Activated naive CD4-positive, alpha-beta T cell treated with anti-CD3 and anti-CD28 coated beads for 36 hours (primary cell): ENCODE measurements at regions not wholly inside any gene's neighbourhood (a gene's known extent, or its start where the extent isn't known, plus 50 kb on each side); places are given as distances from the start of the nearest gene placed in this dataset.
"Not testable (repeated sequence)": the region's sequence is repeated elsewhere in the genome, so short reads cannot be mapped to it uniquely, and the experiment has no call there.

Experiments used
- CTCF ChIA-PET: fragments of 350-600 bp; sonication (Branson Sonifier 250); formaldehyde crosslinking; loops from one replicate; lab custom pipeline; 2021; ENCODE audit warnings: antibody characterized with exemption; lab: Charles Lee
- DNase-seq: peaks from one replicate; pipeline ENCODE4 v3.0.0-alpha.2; 2020
- H3K27ac Mint-ChIP-seq: one replicate; pipeline ENCODE4 v1.8.0; 2021; ENCODE audit warnings: mild to moderate bottlenecking, mixed read lengths
- H3K27me3 Mint-ChIP-seq: one replicate; pipeline ENCODE4 v1.8.0; 2021; ENCODE audit warnings: low read depth, mixed read lengths
- H3K36me3 Mint-ChIP-seq: one replicate; pipeline ENCODE4 v1.8.0; 2021; ENCODE audit warnings: low read depth, mixed read lengths
- H3K4me1 Mint-ChIP-seq: one replicate; pipeline ENCODE4 v1.8.0; 2021; ENCODE audit warnings: low read depth, mixed read lengths
- H3K4me3 Mint-ChIP-seq: one replicate; pipeline ENCODE4 v1.8.0; 2021; ENCODE audit warnings: mild to moderate bottlenecking, moderate library complexity, mixed read lengths
- H3K9me3 Mint-ChIP-seq: one replicate; pipeline ENCODE4 v1.8.0; 2021; ENCODE audit warnings: mixed read lengths
- intact Hi-C: fragments of 100-400 bp; cut with micrococcal nuclease; formaldehyde crosslinking; loops from one replicate; pipeline ENCODE4 v1.15.1; 2023

GRCh38 chr4:181820553-181820952, 422.6 kb upstream of the TENM3 start:
- DNase-seq, result no peak
- Mint-ChIP-seq H3K27ac (no peak overlapping the region), H3K4me1 (no peaks in the 10 kb centered on the region), H3K36me3 (no peaks in the 10 kb centered on the region), H3K4me3 (no peak overlapping the region), H3K27me3 (no peaks in the 10 kb centered on the region), H3K9me3 (peaks cover 4% of the 10 kb centered on the region)
- intact Hi-C loops, result no loop called here
- CTCF ChIA-PET, result no interaction called here

- Mint-ChIP-seq H3K4me3 (no peak overlapping the region), H3K27ac (no peak overlapping the region), H3K9me3 (peaks cover 4% of the 10 kb centered on the region), H3K4me1 (no peaks in the 10 kb centered on the region), H3K36me3 (no peaks in the 10 kb centered on the region), H3K27me3 (no peaks in the 10 kb centered on the region)
- no peak for DNase-seq
- intact Hi-C loops, result no loop called here
- CTCF ChIA-PET, result no interaction called here
Observed at GRCh38 chr4:181821039-181822004, 421.9 kb upstream of the TENM3 start.

- H3K4me3 Mint-ChIP-seq, result no peak overlapping the region
- H3K27me3 Mint-ChIP-seq, result no peaks in the 10 kb centered on the region
- no peaks in the 10 kb centered on the region for H3K4me1 Mint-ChIP-seq
- DNase-seq, result no peak
- CTCF ChIA-PET, result no interaction called here
- H3K36me3 Mint-ChIP-seq, result no peaks in the 10 kb centered on the region
- no peak overlapping the region for H3K27ac Mint-ChIP-seq
- peaks cover 4% of the 10 kb centered on the region for H3K9me3 Mint-ChIP-seq
- intact Hi-C loops, result no loop called here
Observed at GRCh38 chr4:181822005-181822375, 421.2 kb upstream of the TENM3 start.

GRCh38 chr4:181823183-181823582, 420.0 kb upstream of the TENM3 start:
- no peaks in the 10 kb centered on the region for H3K36me3 Mint-ChIP-seq
- peaks cover 4% of the 10 kb centered on the region for H3K9me3 Mint-ChIP-seq
- CTCF ChIA-PET, result no interaction called here
- no peak overlapping the region for H3K27ac Mint-ChIP-seq
- DNase-seq, result no peak
- no peaks in the 10 kb centered on the region for H3K27me3 Mint-ChIP-seq
- no peaks in the 10 kb centered on the region for H3K4me1 Mint-ChIP-seq
- H3K4me3 Mint-ChIP-seq, result no peak overlapping the region
- intact Hi-C loops, result no loop called here

GRCh38 chr4:181823645-181824044, 419.6 kb upstream of the TENM3 start:
- Mint-ChIP-seq H3K27me3 (no peaks in the 10 kb centered on the region), H3K36me3 (no peaks in the 10 kb centered on the region), H3K9me3 (peaks cover 4% of the 10 kb centered on the region), H3K4me3 (no peak overlapping the region), H3K4me1 (no peaks in the 10 kb centered on the region), H3K27ac (no peak overlapping the region)
- no peak for DNase-seq
- intact Hi-C loops, result no loop called here
- CTCF ChIA-PET, result no interaction called here

- no peak overlapping the region for H3K4me3 Mint-ChIP-seq
- H3K27ac Mint-ChIP-seq, result no peak overlapping the region
- CTCF ChIA-PET, result no interaction called here
- H3K36me3 Mint-ChIP-seq, result no peaks in the 10 kb centered on the region
- no peaks in the 10 kb centered on the region for H3K9me3 Mint-ChIP-seq
- H3K4me1 Mint-ChIP-seq, result no peaks in the 10 kb centered on the region
- no peak for DNase-seq
- no peaks in the 10 kb centered on the region for H3K27me3 Mint-ChIP-seq
- intact Hi-C loops, result no loop called here
Observed at GRCh38 chr4:181825564-181825963, 417.6 kb upstream of the TENM3 start.

GRCh38 chr4:181827246-181827645, 416.0 kb upstream of the TENM3 start:
- Mint-ChIP-seq H3K9me3 (no peaks in the 10 kb centered on the region), H3K4me3 (no peak overlapping the region), H3K27ac (no peak overlapping the region), H3K27me3 (no peaks in the 10 kb centered on the region), H3K4me1 (no peaks in the 10 kb centered on the region), H3K36me3 (no peaks in the 10 kb centered on the region)
- intact Hi-C loops, result no loop called here
- CTCF ChIA-PET, result no interaction called here
- DNase-seq, result no peak

GRCh38 chr4:181830404-181831035, 412.7 kb upstream of the TENM3 start:
- Mint-ChIP-seq H3K4me3 (no peak overlapping the region), H3K4me1 (no peaks in the 10 kb centered on the region), H3K36me3 (no peaks in the 10 kb centered on the region), H3K27me3 (no peaks in the 10 kb centered on the region), H3K9me3 (no peaks in the 10 kb centered on the region), H3K27ac (no peak overlapping the region)
- CTCF ChIA-PET, result no interaction called here
- intact Hi-C loops, result no loop called here
- DNase-seq, result no peak

- no peaks in the 10 kb centered on the region for H3K36me3 Mint-ChIP-seq
Observed at GRCh38 chr4:181834071-181834470, 409.1 kb upstream of the TENM3 start.

GRCh38 chr4:181835348-181835747, 407.9 kb upstream of the TENM3 start:
- intact Hi-C loops, result no loop called here
- Mint-ChIP-seq H3K27me3 (no peaks in the 10 kb centered on the region), H3K9me3 (peaks cover 2% of the 10 kb centered on the region), H3K36me3 (no peaks in the 10 kb centered on the region), H3K4me3 (no peak overlapping the region), H3K27ac (no peak overlapping the region), H3K4me1 (no peaks in the 10 kb centered on the region)
- no peak for DNase-seq
- CTCF ChIA-PET, result no interaction called here

More at GRCh38 chr4:181834071-181834470, 409.1 kb upstream of the TENM3 start:
- Mint-ChIP-seq H3K4me3 (no peak overlapping the region), H3K4me1 (no peaks in the 10 kb centered on the region), H3K9me3 (peaks cover 2% of the 10 kb centered on the region), H3K27ac (no peak overlapping the region), H3K27me3 (no peaks in the 10 kb centered on the region)
- CTCF ChIA-PET, result no interaction called here
- intact Hi-C loops, result no loop called here
- no peak for DNase-seq

GRCh38 chr4:181838253-181838652, 404.9 kb upstream of the TENM3 start:
- H3K27ac Mint-ChIP-seq, result no peak overlapping the region
- intact Hi-C loops, result no loop called here
- CTCF ChIA-PET, result no interaction called here
- peaks cover 2% of the 10 kb centered on the region for H3K9me3 Mint-ChIP-seq
- H3K27me3 Mint-ChIP-seq, result no peaks in the 10 kb centered on the region
- no peak for DNase-seq
- no peak overlapping the region for H3K4me3 Mint-ChIP-seq
- no peaks in the 10 kb centered on the region for H3K36me3 Mint-ChIP-seq
- no peaks in the 10 kb centered on the region for H3K4me1 Mint-ChIP-seq

- DNase-seq, result not testable (repeated sequence)
Observed at GRCh38 chr4:181843797-181844196, 399.4 kb upstream of the TENM3 start.

GRCh38 chr4:181845617-181846016, 397.6 kb upstream of the TENM3 start:
- peaks cover 1% of the 10 kb centered on the region for H3K9me3 Mint-ChIP-seq
- intact Hi-C loops, result no loop called here
- no peaks in the 10 kb centered on the region for H3K4me1 Mint-ChIP-seq
- H3K36me3 Mint-ChIP-seq, result no peaks in the 10 kb centered on the region
- DNase-seq, result no peak
- no peak overlapping the region for H3K4me3 Mint-ChIP-seq
- H3K27me3 Mint-ChIP-seq, result no peaks in the 10 kb centered on the region
- no peak overlapping the region for H3K27ac Mint-ChIP-seq
- CTCF ChIA-PET, result no interaction called here

More at GRCh38 chr4:181843797-181844196, 399.4 kb upstream of the TENM3 start:
- H3K27ac Mint-ChIP-seq, H3K4me1 Mint-ChIP-seq, CTCF ChIA-PET, H3K36me3 Mint-ChIP-seq, H3K27me3 Mint-ChIP-seq, H3K9me3 Mint-ChIP-seq, H3K4me3 Mint-ChIP-seq, intact Hi-C loops: not testable (repeated sequence)
